HEK293 (cell line): ENCODE measurements at regions not wholly inside any gene's neighbourhood (a gene's known extent, or its start where the extent isn't known, plus 50 kb on each side); places are given as distances from the start of the nearest gene placed in this dataset.

Experiments used
- GLI2 ChIP-seq: fragments of 450-650 bp; formaldehyde crosslinking; IDR thresholded peaks from 2 replicates; pipeline ENCODE4; 2017; ENCODE audit warnings: missing biosample characterization, missing genetic modification characterization, low read depth, borderline replicate concordance
- HOXA7 ChIP-seq: sonication (generic); formaldehyde crosslinking; IDR thresholded peaks from 2 replicates; pipeline ENCODE4 v1.8.1; 2022; ENCODE audit warnings: missing genetic modification reagents, borderline replicate concordance
- HOXC10 ChIP-seq: sonication (generic); formaldehyde crosslinking; IDR thresholded peaks from 2 replicates; pipeline ENCODE4 v1.8.1; 2023; ENCODE audit warnings: mild to moderate bottlenecking, missing genetic modification reagents
- INSM2 ChIP-seq: fragments of 450-650 bp; formaldehyde crosslinking; IDR thresholded peaks from 2 replicates; pipeline ENCODE4 v1.5.1; 2016; ENCODE audit warnings: missing biosample characterization, missing genetic modification characterization
- MYNN ChIP-seq: fragments of 450-650 bp; formaldehyde crosslinking; IDR thresholded peaks from 2 replicates; pipeline ENCODE4 v1.5.1; 2016; ENCODE audit warnings: missing biosample characterization, missing genetic modification characterization, borderline replicate concordance
- OVOL3 ChIP-seq: fragments of 450-650 bp; formaldehyde crosslinking; IDR thresholded peaks from 2 replicates; pipeline ENCODE4 v1.5.1; 2016; ENCODE audit warnings: missing biosample characterization, missing genetic modification characterization
- PRDM10 ChIP-seq: fragments of 450-650 bp; formaldehyde crosslinking; IDR thresholded peaks from 2 replicates; pipeline ENCODE4 v1.5.1; 2016; ENCODE audit warnings: missing biosample characterization, missing genetic modification characterization
- RBAK ChIP-seq: fragments of 450-650 bp; formaldehyde crosslinking; IDR thresholded peaks from 2 replicates; pipeline ENCODE4 v1.5.1; 2016; ENCODE audit warnings: missing biosample characterization, missing genetic modification characterization
- YY1 ChIP-seq: fragments of 450-650 bp; formaldehyde crosslinking; IDR thresholded peaks from 2 replicates; pipeline ENCODE4 v1.5.1; 2018; ENCODE audit warnings: missing biosample characterization, missing genetic modification characterization
- ZBTB26 ChIP-seq: fragments of 450-650 bp; formaldehyde crosslinking; optimal IDR thresholded peaks from 2 replicates; pipeline ENCODE3; 2016; ENCODE audit warnings: missing biosample characterization, mild to moderate bottlenecking, missing genetic modification characterization
- ZNF114 ChIP-seq: fragments of 450-650 bp; formaldehyde crosslinking; IDR thresholded peaks from 2 replicates; pipeline ENCODE4 v1.5.0; 2017; ENCODE audit warnings: missing biosample characterization, missing genetic modification characterization
- ZNF121 ChIP-seq: fragments of 450-650 bp; formaldehyde crosslinking; IDR thresholded peaks from 2 replicates; pipeline ENCODE4 v1.5.1; 2016; ENCODE audit warnings: missing biosample characterization, missing genetic modification characterization
- ZNF175 ChIP-seq: fragments of 450-650 bp; formaldehyde crosslinking; IDR thresholded peaks from 2 replicates; pipeline ENCODE4 v1.5.1; 2016; ENCODE audit warnings: missing biosample characterization, missing genetic modification characterization
- ZNF202 ChIP-seq: fragments of 450-650 bp; formaldehyde crosslinking; IDR thresholded peaks from 2 replicates; pipeline ENCODE4 v1.5.1; 2016; ENCODE audit warnings: missing biosample characterization, missing genetic modification characterization, borderline replicate concordance
- ZNF211 ChIP-seq: fragments of 450-650 bp; formaldehyde crosslinking; IDR thresholded peaks from 2 replicates; pipeline ENCODE4 v1.5.1; 2016; ENCODE audit warnings: low read depth, missing biosample characterization, missing genetic modification characterization
- ZNF292 ChIP-seq: fragments of 450-650 bp; formaldehyde crosslinking; IDR thresholded peaks from 2 replicates; pipeline ENCODE4 v1.5.1; 2016; ENCODE audit warnings: low read depth, missing biosample characterization, missing genetic modification characterization, borderline replicate concordance
- ZNF354C ChIP-seq: fragments of 450-650 bp; formaldehyde crosslinking; IDR thresholded peaks from 2 replicates; pipeline ENCODE4 v1.5.1; 2016; ENCODE audit warnings: missing biosample characterization, missing genetic modification characterization, low read depth, borderline replicate concordance
- ZNF362 ChIP-seq: fragments of 450-650 bp; formaldehyde crosslinking; IDR thresholded peaks from 2 replicates; pipeline ENCODE4 v1.5.1; 2016; ENCODE audit warnings: missing biosample characterization, missing genetic modification characterization
- ZNF433 ChIP-seq: fragments of 450-650 bp; formaldehyde crosslinking; IDR thresholded peaks from 2 replicates; pipeline ENCODE4 v1.5.1; 2016; ENCODE audit warnings: missing biosample characterization, missing genetic modification characterization, low read depth
- ZNF544 ChIP-seq: fragments of 450-650 bp; formaldehyde crosslinking; IDR thresholded peaks from 2 replicates; pipeline ENCODE4 v1.5.0; 2017; ENCODE audit warnings: missing biosample characterization, missing genetic modification characterization
- ZNF624 ChIP-seq: fragments of 450-650 bp; formaldehyde crosslinking; IDR thresholded peaks from 2 replicates; pipeline ENCODE4 v1.5.1; 2017; ENCODE audit warnings: missing biosample characterization, missing genetic modification characterization
- ZNF629 ChIP-seq: fragments of 450-650 bp; formaldehyde crosslinking; IDR thresholded peaks from 2 replicates; pipeline ENCODE4 v1.5.1; 2017; ENCODE audit warnings: missing biosample characterization, missing genetic modification characterization
- ZNF639 ChIP-seq: fragments of 450-650 bp; formaldehyde crosslinking; IDR thresholded peaks from 2 replicates; pipeline ENCODE4 v1.5.1; 2016; ENCODE audit warnings: missing biosample characterization, missing genetic modification characterization
- ZNF677 ChIP-seq: fragments of 450-650 bp; IDR thresholded peaks from 2 replicates; pipeline ENCODE4 v1.5.0; 2018; ENCODE audit warnings: missing biosample characterization, mild to moderate bottlenecking, missing genetic modification characterization, moderate library complexity
- ZNF704 ChIP-seq: fragments of 450-650 bp; formaldehyde crosslinking; IDR thresholded peaks from 2 replicates; pipeline ENCODE4 v1.5.1; 2016; ENCODE audit warnings: missing biosample characterization, missing genetic modification characterization
- ZNF707 ChIP-seq: fragments of 450-650 bp; formaldehyde crosslinking; IDR thresholded peaks from 2 replicates; pipeline ENCODE4 v1.5.1; 2016; ENCODE audit warnings: missing biosample characterization, missing genetic modification characterization
- ZNF843 ChIP-seq: fragments of 450-650 bp; formaldehyde crosslinking; IDR thresholded peaks from 2 replicates; pipeline ENCODE4 v1.5.1; 2016; ENCODE audit warnings: missing biosample characterization, missing genetic modification characterization
- ZSCAN23 ChIP-seq: fragments of 450-650 bp; formaldehyde crosslinking; IDR thresholded peaks from 2 replicates; pipeline ENCODE4 v1.5.1; 2016; ENCODE audit warnings: missing biosample characterization, missing genetic modification characterization
- ZSCAN30 ChIP-seq: fragments of 450-650 bp; IDR thresholded peaks from 2 replicates; pipeline ENCODE4 v1.5.1; 2018; ENCODE audit warnings: missing biosample characterization, mild to moderate bottlenecking, missing genetic modification characterization, moderate library complexity

- TF ChIP-seq ZNF211 (tag by site-specific recombination) (no peak), ZNF704 (tag by site-specific recombination) (0 out of 2 replicates have a peak, but pooled peaks have one; percentile 22), ZNF629 (tag by site-specific recombination) (peak; percentile 74), PRDM10 (tag by site-specific recombination) (no peak), ZNF202 (tag by site-specific recombination) (peak; percentile 92), HOXA7 (CRISPR knock-in tag) (no peak), ZNF707 (tag by site-specific recombination) (no peak), ZSCAN23 (tag by site-specific recombination) (no peak), GLI2 (tag by site-specific recombination) (peak; percentile 59; the same call in 1 of the 2 replicates), ZNF624 (tag by site-specific recombination) (no peak), ZNF639 (tag by site-specific recombination) (peak; percentile 86), ZNF114 (no peak), HOXC10 (CRISPR knock-in tag) (no peak), ZNF544 (tag by site-specific recombination) (no peak), ZBTB26 (tag by site-specific recombination) (no peak), ZNF362 (tag by site-specific recombination) (0 out of 2 replicates have a peak, but pooled peaks have one; percentile 55), YY1 (tag by site-specific recombination) (no peak), ZNF292 (tag by site-specific recombination) (peak; percentile 51; the same call in 1 of the 2 replicates), OVOL3 (tag by site-specific recombination) (peak; percentile 20; the same call in 1 of the 2 replicates), ZNF121 (tag by site-specific recombination) (no peak), ZNF433 (tag by site-specific recombination) (0 out of 2 replicates have a peak, but pooled peaks have one; percentile 59), ZSCAN30 (no peak), ZNF843 (tag by site-specific recombination) (no peak), INSM2 (tag by site-specific recombination) (peak; percentile 57; the same call in 1 of the 2 replicates), MYNN (no peak), ZNF354C (tag by site-specific recombination) (no peak), RBAK (0 out of 2 replicates have a peak, but pooled peaks have one; percentile 47), ZNF175 (tag by site-specific recombination) (no peak), ZNF677 (tag by site-specific recombination) (no peak)
These were observed 385.4 kb upstream of the ANKRD30A start (continued) for GRCh38 chr10:36739884-36740445.
